ENCODE measurements at regions not wholly inside any gene's neighbourhood (a gene's known extent, or its start where the extent isn't known, plus 50 kb on each side); places are given as distances from the start of the nearest gene placed in this dataset.

- DNase-seq (no peak), ATAC-seq (ENCODE audit: low read depth) (no peak)
- no peak overlapping the region for H2BK20ac ChIP-seq (ENCODE audit: low read depth, low read length)
- H4K8ac ChIP-seq (ENCODE audit: low read depth in 2 of 2, low read length in 2 of 2) = no peak overlapping the region
- H4K20me1 ChIP-seq (ENCODE audit: insufficient read depth, low read length) = no peaks in the 10 kb centered on the region; the same call in 1 of the 2 replicates
- no peak overlapping the region for H3K56ac ChIP-seq (ENCODE audit: extremely low read depth, insufficient read depth, low read length)
- in situ Hi-C loops (cut with MboI; ENCODE audit: low sequenced_read_pairs) (no loop called here), intact Hi-C loops (cut with micrococcal nuclease) (no loop called here), dilution Hi-C loops (cut with HindIII; ENCODE audit: low sequenced_read_pairs, unreplicated experiment) (no loop called here)
- no peak overlapping the region for H3K27ac ChIP-seq (ENCODE audit: insufficient read depth, low read length)
- BruUV-seq (replicated peaks) = no TSS peak
- H2AFZ ChIP-seq (replicated peaks; ENCODE audit: low read length, poor library complexity) = no peak overlapping the region
- H3K9ac ChIP-seq (ENCODE audit: low read depth, low read length) = no peak overlapping the region
- H3K27me3 ChIP-seq (ENCODE audit: control insufficient read depth, insufficient read depth, low read length) = no peaks in the 10 kb centered on the region
- POLR2A ChIA-PET (ENCODE audit: unreplicated experiment) = no interaction called here
- no peaks in the 10 kb centered on the region for H3K36me3 ChIP-seq (ENCODE audit: control insufficient read depth, insufficient read depth, low read length)
- no peak overlapping the region for H2BK5ac ChIP-seq (ENCODE audit: low read depth, low read length, poor library complexity, severe bottlenecking)
- no peak overlapping the region for H2BK120ac ChIP-seq (ENCODE audit: low read depth, low read length)
- H3K4ac ChIP-seq (ENCODE audit: low read depth, low read length) = no peak overlapping the region
- TF ChIP-seq NFE2L2 (IDR thresholded peaks at IDR 0.05; ENCODE audit: low read depth, low read length) (no peak), RAD21 (IDR thresholded peaks at IDR 0.05; ENCODE audit: low read length) (no peak)
- CTCF ChIA-PET = no interaction called here
- no peak overlapping the region for H3K23ac ChIP-seq (ENCODE audit: low read depth, low read length)
- H2AK9ac ChIP-seq (replicated peaks; ENCODE audit: low read depth, low read length, poor library complexity) = no peak overlapping the region
- H3K9me1 ChIP-seq (ENCODE audit: insufficient read depth, low read length) = 0 out of 2 replicates have a peak, but pooled peaks cover 2% of the 10 kb centered on the region
- peaks cover 4% of the 10 kb centered on the region for H3K4me1 ChIP-seq (ENCODE audit: control insufficient read depth, insufficient read depth, low read length)
- no peak overlapping the region for H4K5ac ChIP-seq (ENCODE audit: low read depth, low read length)
- H2BK15ac ChIP-seq (ENCODE audit: low read depth, low read length) = no peak overlapping the region
- H2AK5ac ChIP-seq (ENCODE audit: low read depth, low read length) = no peak overlapping the region
- no peak overlapping the region for H3K4me3 ChIP-seq (ENCODE audit: insufficient read depth, low read depth, low read length)
- no peaks in the 10 kb centered on the region for H3K9me3 ChIP-seq (ENCODE audit: control insufficient read depth, insufficient read depth, low read length)
- no peak overlapping the region for H3K18ac ChIP-seq (ENCODE audit: low read depth, low read length)
- no peak overlapping the region for H3K4me2 ChIP-seq (ENCODE audit: low read depth, low read length)
- WGBS, 2 experiments (ENCODE audit: extremely low coverage in 2 of 2, insufficient read length in 1 of 2) = 63% methylated on average over 1 of the region's 5 CpGs; no CpG with 5 or more reads in 1 of the 2 experiments
- H3K14ac ChIP-seq (replicated peaks; ENCODE audit: low read depth, low read length) = no peak overlapping the region
- H4K91ac ChIP-seq (ENCODE audit: insufficient read depth, low read depth, low read length) = no peak overlapping the region
- no peaks in the 10 kb centered on the region for H3K79me1 ChIP-seq (ENCODE audit: low read depth in 1 of 2, low read length in 2 of 2)
These were observed 180.1 kb upstream of the PDE10A start for GRCh38 chr6:165843121-165843520.
